ENCODE measurements at regions not wholly inside any gene's neighbourhood (a gene's known extent, or its start where the extent isn't known, plus 50 kb on each side); places are given as distances from the start of the nearest gene placed in this dataset.
A peak's percentile ranks its signal among the peaks of the same experiment; 100 is the strongest.

GRCh38 chr5:136686192-136686872, 321.0 kb upstream of the TRPC7 start:
- WGBS (ENCODE audit: insufficient coverage), result no CpG with 5 or more reads among the region's 1 CpG
- Histone ChIP-seq H3K4me1 (ENCODE audit: control insufficient read depth, insufficient read depth, low read length) (peaks cover 3% of the 10 kb centered on the region), H3K27me3 (ENCODE audit: control insufficient read depth, insufficient read depth, low read length) (no peaks in the 10 kb centered on the region), H3K9me3 (ENCODE audit: control insufficient read depth, insufficient read depth, low read length) (peaks cover 3% of the 10 kb centered on the region), H3K36me3 (ENCODE audit: control insufficient read depth, insufficient read depth, low read length) (no peaks in the 10 kb centered on the region), H3K27ac (ENCODE audit: low read depth, low read length) (no peak overlapping the region), H3K4me3 (ENCODE audit: low read depth, low read length) (no peak overlapping the region)
- DNase-seq (ENCODE audit: low read depth in 4 of 6, low spot score in 6 of 6), result peak in 1 of 6 donors; percentile 43

- Histone ChIP-seq H3K36me3 (ENCODE audit: control insufficient read depth, insufficient read depth, low read length) (no peaks in the 10 kb centered on the region), H3K4me1 (ENCODE audit: control insufficient read depth, insufficient read depth, low read length) (peaks cover 3% of the 10 kb centered on the region), H3K27me3 (ENCODE audit: control insufficient read depth, insufficient read depth, low read length) (no peaks in the 10 kb centered on the region), H3K4me3 (ENCODE audit: low read depth, low read length) (no peak overlapping the region), H3K27ac (ENCODE audit: low read depth, low read length) (no peak overlapping the region), H3K9me3 (ENCODE audit: control insufficient read depth, insufficient read depth, low read length) (peaks cover 3% of the 10 kb centered on the region)
- WGBS (ENCODE audit: insufficient coverage), result no CpG with 5 or more reads among the region's 1 CpG
- peak in 1 of 6 donors; percentile 53 for DNase-seq (ENCODE audit: low read depth in 4 of 6, low spot score in 6 of 6)
These were observed 317.6 kb upstream of the TRPC7 start for GRCh38 chr5:136682986-136683385.

- Histone ChIP-seq H3K9me3 (ENCODE audit: control insufficient read depth, insufficient read depth, low read length) (no peaks in the 10 kb centered on the region), H3K36me3 (ENCODE audit: control insufficient read depth, insufficient read depth, low read length) (no peaks in the 10 kb centered on the region), H3K27me3 (ENCODE audit: control insufficient read depth, insufficient read depth, low read length) (no peaks in the 10 kb centered on the region), H3K4me3 (ENCODE audit: low read depth, low read length) (no peak overlapping the region), H3K4me1 (ENCODE audit: control insufficient read depth, insufficient read depth, low read length) (peaks cover 3% of the 10 kb centered on the region), H3K27ac (ENCODE audit: low read depth, low read length) (no peak overlapping the region)
- no CpG with 5 or more reads among the region's 9 CpGs for WGBS (ENCODE audit: insufficient coverage)
- peak in 1 of 6 donors; percentile 56 for DNase-seq (ENCODE audit: low read depth in 4 of 6, low spot score in 6 of 6)
These were observed 313.9 kb upstream of the TRPC7 start for GRCh38 chr5:136679233-136679632.

- Histone ChIP-seq H3K27me3 (ENCODE audit: control insufficient read depth, insufficient read depth, low read length) (no peaks in the 10 kb centered on the region), H3K27ac (ENCODE audit: low read depth, low read length) (no peak overlapping the region), H3K4me1 (ENCODE audit: control insufficient read depth, insufficient read depth, low read length) (no peaks in the 10 kb centered on the region), H3K4me3 (ENCODE audit: low read depth, low read length) (no peak overlapping the region), H3K36me3 (ENCODE audit: control insufficient read depth, insufficient read depth, low read length) (no peaks in the 10 kb centered on the region), H3K9me3 (ENCODE audit: control insufficient read depth, insufficient read depth, low read length) (no peaks in the 10 kb centered on the region)
- no peak for DNase-seq (ENCODE audit: low read depth in 4 of 6, low spot score in 6 of 6)
- no CpG with 5 or more reads among the region's 3 CpGs for WGBS (ENCODE audit: insufficient coverage)
These were observed 311.9 kb upstream of the TRPC7 start for GRCh38 chr5:136677217-136677616.

- Histone ChIP-seq H3K4me3 (ENCODE audit: low read depth, low read length) (no peak overlapping the region), H3K9me3 (ENCODE audit: control insufficient read depth, insufficient read depth, low read length) (no peaks in the 10 kb centered on the region), H3K27ac (ENCODE audit: low read depth, low read length) (no peak overlapping the region), H3K4me1 (ENCODE audit: control insufficient read depth, insufficient read depth, low read length) (no peaks in the 10 kb centered on the region), H3K27me3 (ENCODE audit: control insufficient read depth, insufficient read depth, low read length) (no peaks in the 10 kb centered on the region), H3K36me3 (ENCODE audit: control insufficient read depth, insufficient read depth, low read length) (no peaks in the 10 kb centered on the region)
- no peak for DNase-seq (ENCODE audit: low read depth in 4 of 6, low spot score in 6 of 6)
- 88% methylated on average over 3 of the region's 3 CpGs for WGBS (ENCODE audit: insufficient coverage)
These were observed 311.3 kb upstream of the TRPC7 start for GRCh38 chr5:136676685-136677084.

- Histone ChIP-seq H3K36me3 (ENCODE audit: control insufficient read depth, insufficient read depth, low read length) (no peaks in the 10 kb centered on the region), H3K27me3 (ENCODE audit: control insufficient read depth, insufficient read depth, low read length) (no peaks in the 10 kb centered on the region), H3K4me3 (ENCODE audit: low read depth, low read length) (no peak overlapping the region), H3K27ac (ENCODE audit: low read depth, low read length) (no peak overlapping the region), H3K4me1 (ENCODE audit: control insufficient read depth, insufficient read depth, low read length) (no peaks in the 10 kb centered on the region), H3K9me3 (ENCODE audit: control insufficient read depth, insufficient read depth, low read length) (no peaks in the 10 kb centered on the region)
- DNase-seq (ENCODE audit: low read depth in 4 of 6, low spot score in 6 of 6), result no peak
These were observed 310.4 kb upstream of the TRPC7 start for GRCh38 chr5:136675769-136676168.

GRCh38 chr5:136674178-136674577, 308.8 kb upstream of the TRPC7 start:
- Histone ChIP-seq H3K27me3 (ENCODE audit: control insufficient read depth, insufficient read depth, low read length) (no peaks in the 10 kb centered on the region), H3K9me3 (ENCODE audit: control insufficient read depth, insufficient read depth, low read length) (no peaks in the 10 kb centered on the region), H3K36me3 (ENCODE audit: control insufficient read depth, insufficient read depth, low read length) (no peaks in the 10 kb centered on the region), H3K4me3 (ENCODE audit: low read depth, low read length) (no peak overlapping the region), H3K4me1 (ENCODE audit: control insufficient read depth, insufficient read depth, low read length) (no peaks in the 10 kb centered on the region), H3K27ac (ENCODE audit: low read depth, low read length) (no peak overlapping the region)
- DNase-seq (ENCODE audit: low read depth in 4 of 6, low spot score in 6 of 6), result no peak
- WGBS (ENCODE audit: insufficient coverage), result no CpG with 5 or more reads among the region's 4 CpGs

- WGBS (ENCODE audit: insufficient coverage), result 88% methylated on average over 2 of the region's 2 CpGs
These were observed 302.4 kb upstream of the TRPC7 start for GRCh38 chr5:136667789-136668188.

GRCh38 chr5:136666970-136667620, 301.8 kb upstream of the TRPC7 start:
- Histone ChIP-seq H3K4me3 (ENCODE audit: low read depth, low read length) (no peak overlapping the region), H3K9me3 (ENCODE audit: control insufficient read depth, insufficient read depth, low read length) (no peaks in the 10 kb centered on the region), H3K27me3 (ENCODE audit: control insufficient read depth, insufficient read depth, low read length) (no peaks in the 10 kb centered on the region), H3K27ac (ENCODE audit: low read depth, low read length) (no peak overlapping the region), H3K36me3 (ENCODE audit: control insufficient read depth, insufficient read depth, low read length) (no peaks in the 10 kb centered on the region), H3K4me1 (ENCODE audit: control insufficient read depth, insufficient read depth, low read length) (no peaks in the 10 kb centered on the region)
- 83% methylated on average over 6 of the region's 8 CpGs for WGBS (ENCODE audit: insufficient coverage)
- DNase-seq (ENCODE audit: low read depth in 4 of 6, low spot score in 6 of 6), result no peak

More at GRCh38 chr5:136667789-136668188, 302.4 kb upstream of the TRPC7 start:
- Histone ChIP-seq H3K4me3 (ENCODE audit: low read depth, low read length) (no peak overlapping the region), H3K27me3 (ENCODE audit: control insufficient read depth, insufficient read depth, low read length) (no peaks in the 10 kb centered on the region), H3K4me1 (ENCODE audit: control insufficient read depth, insufficient read depth, low read length) (no peaks in the 10 kb centered on the region), H3K9me3 (ENCODE audit: control insufficient read depth, insufficient read depth, low read length) (no peaks in the 10 kb centered on the region), H3K36me3 (ENCODE audit: control insufficient read depth, insufficient read depth, low read length) (no peaks in the 10 kb centered on the region), H3K27ac (ENCODE audit: low read depth, low read length) (no peak overlapping the region)
- no peak for DNase-seq (ENCODE audit: low read depth in 4 of 6, low spot score in 6 of 6)

GRCh38 chr5:136665331-136665730, 300.0 kb upstream of the TRPC7 start:
- no peaks in the 10 kb centered on the region for H3K9me3 ChIP-seq (ENCODE audit: control insufficient read depth, insufficient read depth, low read length)
- H3K36me3 ChIP-seq (ENCODE audit: control insufficient read depth, insufficient read depth, low read length), result no peaks in the 10 kb centered on the region
- H3K27me3 ChIP-seq (ENCODE audit: control insufficient read depth, insufficient read depth, low read length), result no peaks in the 10 kb centered on the region
- DNase-seq (ENCODE audit: low read depth in 4 of 6, low spot score in 6 of 6), result peak in 1 of 6 donors; percentile 85
- no peaks in the 10 kb centered on the region for H3K4me1 ChIP-seq (ENCODE audit: control insufficient read depth, insufficient read depth, low read length)
- no peak overlapping the region for H3K4me3 ChIP-seq (ENCODE audit: low read depth, low read length)
- H3K27ac ChIP-seq (ENCODE audit: low read depth, low read length), result no peak overlapping the region
- no CpG with 5 or more reads among the region's 1 CpG for WGBS (ENCODE audit: insufficient coverage)

Measured in spinal cord (tissue), 9 donors.